IPS-18c (cell line): ENCODE measurements at regions not wholly inside any gene's neighbourhood (a gene's known extent, or its start where the extent isn't known, plus 50 kb on each side); places are given as distances from the start of the nearest gene placed in this dataset.

Experiments
- H3K4me3 ChIP-seq: 2 replicates; pipeline ENCODE4 v1.7.0; 2013; ENCODE audit warnings: low read depth, mild to moderate bottlenecking, low read length, moderate library complexity; ENCODE audit not compliant: insufficient read depth
- H3K9me3 ChIP-seq: one replicate; pipeline ENCODE4 v1.6.1; 2013; ENCODE audit warnings: mild to moderate bottlenecking, low read length, moderate library complexity; ENCODE audit not compliant: control insufficient read depth, insufficient read depth

GRCh38 chr7:25781704-25782103, 370.3 kb upstream of the NFE2L3 start:
- no peak overlapping the region for H3K4me3 ChIP-seq
- H3K9me3 ChIP-seq: no peaks in the 10 kb centered on the region

- no peaks in the 10 kb centered on the region for H3K9me3 ChIP-seq
- H3K4me3 ChIP-seq: no peak overlapping the region
Measured at GRCh38 chr7:25786936-25787335, 365.1 kb upstream of the NFE2L3 start.

GRCh38 chr7:25787336-25787735, 364.7 kb upstream of the NFE2L3 start:
- H3K4me3 ChIP-seq: no peak overlapping the region
- no peaks in the 10 kb centered on the region for H3K9me3 ChIP-seq

- no peak overlapping the region for H3K4me3 ChIP-seq
- no peaks in the 10 kb centered on the region for H3K9me3 ChIP-seq
Measured at GRCh38 chr7:25788371-25788770, 363.6 kb upstream of the NFE2L3 start.

DNA sequence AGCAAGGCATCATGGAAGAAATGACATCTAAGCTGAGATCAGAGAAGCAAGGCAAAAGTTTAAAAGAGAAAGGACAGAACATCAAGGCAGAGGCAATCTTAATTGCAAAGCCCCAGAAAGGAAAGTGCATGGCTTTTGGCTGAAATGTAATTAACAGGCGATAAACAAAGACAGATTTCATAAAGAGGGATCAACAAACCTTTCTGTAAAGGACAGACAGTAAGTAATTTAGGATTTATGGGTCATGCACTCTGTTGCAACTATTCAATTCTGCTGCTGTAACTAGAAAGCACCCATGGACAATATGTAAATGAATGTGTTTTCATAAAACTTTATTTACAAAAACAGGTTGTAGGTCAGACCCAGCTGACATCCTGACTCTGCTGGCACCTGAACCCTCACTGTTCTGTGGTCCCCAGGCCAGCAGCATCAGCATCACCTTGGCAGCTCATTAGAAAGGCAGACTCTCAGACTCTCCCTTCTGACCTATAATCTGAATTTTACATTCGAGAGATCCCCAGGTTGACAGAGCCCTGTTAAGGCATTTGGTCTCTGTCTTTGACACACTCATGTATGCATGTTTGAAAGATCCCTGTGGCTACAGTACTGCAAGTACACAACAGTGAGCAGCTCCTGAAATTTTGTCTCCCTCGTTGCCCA, 362.9 kb upstream of the NFE2L3 start:
- no peak overlapping the region for H3K4me3 ChIP-seq
- no peaks in the 10 kb centered on the region for H3K9me3 ChIP-seq

GRCh38 chr7:25789701-25790640, 362.0 kb upstream of the NFE2L3 start:
- Histone ChIP-seq H3K4me3 (no peak overlapping the region), H3K9me3 (no peaks in the 10 kb centered on the region)

GRCh38 chr7:25790963-25791362, 361.0 kb upstream of the NFE2L3 start:
- Histone ChIP-seq H3K9me3 (no peaks in the 10 kb centered on the region), H3K4me3 (no peak overlapping the region)

DNA sequence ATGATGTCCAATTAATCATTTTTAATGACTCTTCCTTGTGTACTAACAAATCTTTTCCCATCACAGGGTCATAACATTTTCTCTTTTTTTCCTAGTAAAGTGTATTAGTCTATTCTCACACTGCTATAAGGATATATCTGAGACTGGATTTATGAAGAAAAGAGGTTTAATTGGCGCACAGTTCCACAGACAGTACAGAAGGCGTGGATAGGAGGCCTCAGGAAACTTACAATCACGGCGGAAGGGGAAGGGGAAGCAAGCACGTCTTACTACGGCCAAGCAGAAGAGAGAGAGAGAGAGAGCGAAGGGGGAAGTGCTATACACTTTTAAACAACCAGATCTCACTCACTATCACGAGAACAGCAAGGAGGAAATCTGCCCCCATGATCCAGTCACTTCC, 359.4 kb upstream of the NFE2L3 start:
- no peak overlapping the region for H3K4me3 ChIP-seq
- H3K9me3 ChIP-seq: no peaks in the 10 kb centered on the region

DNA sequence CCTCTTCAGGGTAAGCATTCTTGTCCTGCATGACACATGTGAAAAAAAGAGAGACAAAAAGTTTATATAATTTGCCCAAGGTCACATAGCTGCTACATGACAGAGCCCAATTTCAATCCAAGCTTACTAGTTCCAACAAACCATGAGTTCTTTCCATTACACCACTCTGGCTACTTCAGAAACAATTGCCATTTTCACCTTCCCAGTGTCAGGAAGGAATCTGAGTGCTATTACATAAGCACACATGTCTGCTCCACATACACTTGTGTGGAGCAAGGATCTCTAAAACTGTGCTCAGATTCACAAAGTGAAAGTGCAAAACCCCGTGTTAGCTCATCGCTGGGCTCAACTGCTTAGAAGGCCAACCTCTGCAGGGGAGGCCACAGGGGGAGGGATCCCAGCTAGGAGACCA, 356.2 kb upstream of the NFE2L3 start:
- Histone ChIP-seq H3K4me3 (no peak overlapping the region), H3K9me3 (no peaks in the 10 kb centered on the region)

DNA sequence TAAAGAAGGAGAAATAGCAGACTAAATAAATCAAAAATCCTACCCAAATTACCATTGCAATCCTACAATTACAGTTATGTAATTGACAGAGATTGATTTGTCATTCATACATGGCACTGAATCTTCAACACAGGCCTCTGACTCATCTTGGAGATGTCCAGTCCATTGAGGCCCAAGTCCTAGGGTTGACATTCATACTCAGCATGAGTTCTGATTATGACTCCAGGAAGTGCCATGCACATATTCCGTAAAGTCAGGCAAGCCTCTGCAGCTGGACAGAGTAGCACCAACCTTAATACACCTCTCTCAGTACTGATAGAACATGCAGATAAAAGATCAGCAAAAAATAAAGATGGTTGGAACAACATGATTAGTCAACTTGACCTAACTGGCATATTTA, 353.7 kb upstream of the NFE2L3 start:
- Histone ChIP-seq H3K9me3 (no peaks in the 10 kb centered on the region), H3K4me3 (no peak overlapping the region)

GRCh38 chr7:25801214-25801613, 350.8 kb upstream of the NFE2L3 start:
- no peaks in the 10 kb centered on the region for H3K9me3 ChIP-seq
- no peak overlapping the region for H3K4me3 ChIP-seq

GRCh38 chr7:25802057-25802456, 349.9 kb upstream of the NFE2L3 start:
- Histone ChIP-seq H3K4me3 (no peak overlapping the region), H3K9me3 (no peaks in the 10 kb centered on the region)

- Histone ChIP-seq H3K4me3 (no peak overlapping the region), H3K9me3 (no peaks in the 10 kb centered on the region)
Measured at GRCh38 chr7:25802473-25802872, 349.5 kb upstream of the NFE2L3 start.

DNA sequence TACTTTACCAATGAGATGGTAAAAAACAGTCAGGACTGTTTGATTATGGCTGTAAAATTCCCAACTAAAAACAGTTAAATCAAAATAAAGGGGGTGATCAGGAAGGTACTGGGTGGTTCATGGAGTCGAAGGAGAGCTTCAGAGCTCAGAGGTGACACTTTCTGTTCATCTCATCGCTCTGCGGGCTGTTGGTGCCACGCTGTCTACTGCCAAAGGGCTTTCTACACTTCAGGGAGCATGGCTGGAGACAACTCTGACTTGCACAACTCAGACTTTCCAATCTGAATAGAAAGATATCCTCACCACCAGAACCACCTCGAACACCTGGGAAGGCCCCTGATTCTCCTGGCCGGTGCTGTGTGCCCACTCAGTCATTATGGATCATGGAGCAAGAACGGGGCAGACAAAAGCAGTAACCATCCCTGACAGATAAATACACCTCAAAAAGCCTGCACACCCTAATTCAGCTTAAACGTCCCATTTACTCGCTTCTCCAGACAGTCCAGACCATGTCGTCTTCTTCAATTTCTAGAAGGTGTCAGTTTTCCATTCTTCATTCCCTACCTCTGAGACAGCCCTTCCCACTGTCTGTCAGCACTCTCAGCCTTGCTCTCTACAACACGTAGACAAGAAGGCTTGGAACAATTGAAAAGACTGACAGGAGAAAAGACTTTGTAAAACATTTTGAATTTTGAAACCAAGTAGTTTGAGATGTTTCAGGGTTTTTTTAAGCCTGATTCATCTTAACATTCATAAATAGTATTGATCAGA, 348.7 kb upstream of the NFE2L3 start:
- Histone ChIP-seq H3K4me3 (no peak overlapping the region), H3K9me3 (no peaks in the 10 kb centered on the region)

GRCh38 chr7:25804154-25804553, 347.8 kb upstream of the NFE2L3 start:
- Histone ChIP-seq H3K9me3 (no peaks in the 10 kb centered on the region), H3K4me3 (no peak overlapping the region)

- Histone ChIP-seq H3K9me3 (no peaks in the 10 kb centered on the region), H3K4me3 (no peak overlapping the region)
Measured at GRCh38 chr7:25805027-25805687, 346.8 kb upstream of the NFE2L3 start.

DNA sequence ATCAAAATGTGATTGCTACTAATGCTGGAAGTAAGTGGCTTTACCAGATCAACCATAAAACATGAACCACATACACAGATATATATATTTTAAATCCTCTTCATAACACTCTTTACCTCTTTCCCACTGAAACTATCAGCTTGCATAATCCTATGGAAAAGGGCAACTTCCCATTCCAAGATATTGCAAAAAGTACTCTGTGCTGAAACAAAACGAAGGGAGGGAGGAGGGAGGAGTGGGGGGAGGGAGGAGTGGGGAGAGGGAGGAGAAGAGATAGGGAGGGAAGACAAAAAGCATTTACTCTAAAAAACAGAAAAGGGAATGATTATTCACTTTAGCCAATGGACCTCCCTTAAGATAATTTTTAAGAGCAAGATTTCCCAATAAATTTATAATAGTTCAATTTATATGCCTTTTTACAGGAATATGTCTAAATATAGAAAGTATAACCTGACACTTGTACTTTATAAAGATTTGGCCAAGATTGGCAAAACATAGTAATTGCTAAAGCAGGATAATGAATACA, 344.8 kb upstream of the NFE2L3 start:
- H3K4me3 ChIP-seq: no peak overlapping the region
- no peaks in the 10 kb centered on the region for H3K9me3 ChIP-seq
